Nucleus accumbens (tissue), 56 donors: ENCODE measurements at regions not wholly inside any gene's neighbourhood (a gene's known extent, or its start where the extent isn't known, plus 50 kb on each side); places are given as distances from the start of the nearest gene placed in this dataset.
"Not testable (repeated sequence)": the region's sequence is repeated elsewhere in the genome, so short reads cannot be mapped to it uniquely, and the experiment has no call there.

Experiments
- DNase-seq, 56 donors: peaks; one replicate each; lab custom pipeline; 2025; lab: John Stamatoyannopoulos, UW

- no peak for DNase-seq
These were observed 308.9 kb upstream of the LRFN5 start for GRCh38 chr14:41297576-41298327.

- no peak for DNase-seq
These were observed 310.9 kb upstream of the LRFN5 start for GRCh38 chr14:41295734-41296133.

DNA sequence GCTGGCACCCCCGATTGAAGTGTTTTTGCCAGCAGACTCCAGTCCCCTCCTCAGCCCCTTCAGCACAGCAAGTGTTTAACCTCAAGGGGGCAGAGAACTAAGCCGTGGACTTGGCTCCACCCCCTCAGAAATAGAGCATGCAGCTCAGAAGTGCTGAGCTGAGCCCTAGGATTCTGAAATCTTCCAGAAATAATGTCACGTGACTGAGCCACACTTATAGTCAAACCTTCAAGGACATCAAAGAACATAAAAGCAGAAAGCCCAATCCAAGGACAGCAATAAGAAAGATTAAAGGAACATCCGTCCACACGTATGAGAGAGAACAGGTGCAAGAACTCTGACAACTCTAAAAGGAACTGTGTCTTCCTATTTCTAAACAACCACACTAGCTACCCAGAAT lies 317.7 kb upstream of the LRFN5 start:
- DNase-seq, result no peak

- DNase-seq, result peak in 1 of 56 donors; percentile 31
These were observed 321.4 kb upstream of the LRFN5 start for GRCh38 chr14:41285186-41285748.

- DNase-seq, result no peak
These were observed 325.9 kb upstream of the LRFN5 start for GRCh38 chr14:41280745-41281144.

DNA sequence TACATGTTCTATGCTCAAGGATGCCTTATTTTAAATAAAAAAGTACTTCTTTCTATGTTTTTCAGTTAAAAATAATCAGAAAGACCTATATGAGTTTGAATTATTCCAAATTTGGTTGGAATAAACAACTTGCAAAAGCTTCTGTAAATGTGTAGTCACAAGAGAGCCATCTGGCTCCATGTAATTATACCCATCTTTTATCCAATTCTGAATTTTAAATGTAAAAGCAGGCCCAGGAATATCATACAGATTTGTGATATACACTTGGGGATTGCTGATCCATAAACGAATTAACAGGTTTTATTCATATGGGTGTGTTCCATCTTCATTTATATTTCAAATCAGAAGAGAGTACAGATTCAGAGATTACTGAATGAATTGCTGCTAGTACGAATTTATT lies 329.2 kb upstream of the LRFN5 start:
- DNase-seq, result no peak

DNA sequence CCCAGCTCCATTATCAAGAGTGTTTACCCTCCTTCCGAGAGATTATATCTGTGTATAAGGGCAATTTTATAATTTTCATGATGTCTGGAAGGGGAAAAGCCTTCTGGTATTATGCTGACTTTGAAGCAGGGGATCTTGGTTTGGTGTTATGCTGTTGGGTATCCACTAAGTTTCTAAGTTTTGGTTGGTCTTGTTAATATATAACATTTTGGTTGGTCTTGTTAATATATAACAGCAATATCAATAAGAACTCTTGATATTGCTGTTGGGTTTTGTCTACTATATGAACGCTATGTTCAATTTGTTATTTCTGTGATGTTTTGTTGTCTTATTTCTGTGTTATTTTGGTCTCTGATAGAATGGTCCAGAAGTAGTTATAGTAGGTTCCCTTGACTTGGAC lies 349.2 kb upstream of the LRFN5 start:
- DNase-seq, result no peak

DNA sequence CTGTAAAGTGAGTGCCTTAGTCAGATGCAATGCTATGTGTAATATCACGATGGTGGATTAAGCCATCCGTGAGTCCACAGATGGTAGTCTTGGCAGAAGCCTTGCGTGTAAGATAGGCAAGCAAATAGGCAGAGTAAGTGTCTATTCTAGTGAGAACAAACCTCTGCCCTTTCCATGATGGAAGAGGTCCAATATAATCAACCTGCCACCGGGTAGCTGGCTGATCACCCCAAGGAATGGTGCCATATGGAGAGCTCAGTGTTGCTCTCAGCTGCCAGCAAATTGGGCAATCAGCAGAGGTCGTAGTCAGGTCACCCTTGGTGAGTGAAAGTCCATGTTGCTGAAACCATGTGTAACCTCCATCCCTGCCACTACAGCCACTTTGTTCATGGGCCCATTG lies 371.2 kb upstream of the LRFN5 start:
- DNase-seq, result no peak

- no peak for DNase-seq
These were observed 376.0 kb upstream of the LRFN5 start for GRCh38 chr14:41230683-41231082.

DNA sequence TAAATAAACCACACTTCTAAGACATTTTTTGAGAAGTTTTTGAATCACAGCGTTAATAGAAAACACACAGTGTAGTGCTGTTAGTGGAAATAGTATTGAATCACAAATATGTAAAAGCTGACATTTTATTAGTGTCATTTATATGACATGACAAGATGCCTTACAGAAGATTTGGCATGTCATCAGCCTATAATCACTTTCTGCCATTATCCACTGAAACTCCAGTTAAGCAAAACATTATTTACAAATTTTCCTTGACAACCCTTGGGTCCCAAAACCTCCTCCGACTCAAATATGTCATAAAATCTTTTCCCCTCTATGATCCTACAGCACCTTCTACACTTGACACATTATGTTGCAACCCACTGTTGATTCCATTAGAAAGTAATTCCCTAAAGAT lies 376.9 kb upstream of the LRFN5 start:
- DNase-seq, result no peak

DNA sequence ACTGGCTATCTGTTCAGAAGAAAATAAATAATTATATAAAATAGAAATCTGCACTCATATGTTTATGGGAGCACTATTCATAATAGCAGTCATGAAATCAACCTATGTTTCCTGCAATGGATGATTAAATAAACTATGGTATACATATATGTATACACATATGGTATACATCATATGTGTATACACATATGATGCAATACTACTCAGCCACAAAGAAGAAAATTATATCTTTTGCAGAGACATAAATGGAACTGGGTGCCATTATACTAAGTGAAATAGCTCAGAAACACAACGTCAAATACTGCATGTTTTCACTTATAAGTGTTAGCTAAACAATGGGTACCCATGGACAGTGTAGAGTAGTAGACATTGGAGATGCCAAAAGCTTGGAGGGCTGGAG lies 381.2 kb upstream of the LRFN5 start:
- no peak for DNase-seq

DNA sequence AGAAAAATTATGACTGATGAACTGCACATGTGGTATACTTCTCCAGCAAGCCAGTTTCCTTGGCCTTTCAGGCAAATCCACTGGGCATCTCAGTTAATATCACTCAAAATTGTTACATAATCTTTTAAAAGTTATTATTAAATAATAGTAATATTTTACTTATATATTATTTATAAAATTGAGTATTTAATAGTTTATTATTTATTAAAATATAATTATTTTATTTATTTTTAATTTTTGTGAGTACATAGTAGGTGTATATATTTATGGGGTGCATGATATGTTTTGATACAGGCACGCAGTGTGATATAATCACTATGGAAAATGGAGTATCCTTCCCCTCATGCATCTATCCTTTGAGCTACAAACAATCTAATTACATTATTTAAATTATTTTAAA lies 384.1 kb upstream of the LRFN5 start:
- no peak for DNase-seq

DNA sequence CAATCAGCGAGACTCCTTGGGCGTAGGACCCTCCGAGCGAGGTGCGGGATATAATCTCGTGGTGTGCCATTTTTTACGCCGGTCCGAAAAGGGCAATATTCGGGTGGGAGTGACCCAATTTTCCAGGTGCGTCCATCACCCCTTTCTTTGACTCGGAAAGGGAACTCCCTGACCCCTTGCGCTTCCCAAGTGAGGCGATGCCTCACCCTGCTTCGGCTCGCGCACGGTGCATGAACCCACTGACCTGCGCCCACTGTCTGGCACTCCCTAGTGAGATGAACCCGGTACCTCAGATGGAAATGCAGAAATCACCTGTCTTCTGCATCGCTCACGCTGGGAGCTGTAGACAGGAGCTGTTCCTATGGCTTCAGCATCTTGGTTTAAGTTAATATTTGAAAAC lies 391.7 kb upstream of the LRFN5 start:
- not testable (repeated sequence) for DNase-seq

DNA sequence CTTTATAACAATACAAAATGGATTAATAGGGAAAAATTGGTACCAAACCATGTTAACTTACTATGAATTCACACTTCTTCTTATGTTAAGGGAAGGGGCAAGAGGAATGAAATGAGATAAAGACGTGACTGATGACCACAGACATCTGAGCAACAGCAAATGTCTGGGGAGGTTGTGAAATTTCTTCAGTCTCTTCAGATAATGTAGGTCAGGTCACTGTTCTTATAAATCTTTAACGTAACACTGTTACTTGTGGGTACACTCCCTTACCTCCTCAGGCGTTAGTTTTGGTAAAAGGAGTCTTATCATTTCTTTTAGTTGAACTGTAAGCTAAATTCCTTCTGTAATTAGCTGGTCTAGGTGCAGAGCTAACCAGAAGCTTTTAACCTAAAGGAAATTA lies 405.0 kb upstream of the LRFN5 start:
- DNase-seq, result no peak

- no peak for DNase-seq
These were observed 418.8 kb upstream of the LRFN5 start for GRCh38 chr14:41187868-41188267.

GRCh38 chr14:41171045-41171444 lies 435.6 kb upstream of the LRFN5 start:
- no peak for DNase-seq

DNA sequence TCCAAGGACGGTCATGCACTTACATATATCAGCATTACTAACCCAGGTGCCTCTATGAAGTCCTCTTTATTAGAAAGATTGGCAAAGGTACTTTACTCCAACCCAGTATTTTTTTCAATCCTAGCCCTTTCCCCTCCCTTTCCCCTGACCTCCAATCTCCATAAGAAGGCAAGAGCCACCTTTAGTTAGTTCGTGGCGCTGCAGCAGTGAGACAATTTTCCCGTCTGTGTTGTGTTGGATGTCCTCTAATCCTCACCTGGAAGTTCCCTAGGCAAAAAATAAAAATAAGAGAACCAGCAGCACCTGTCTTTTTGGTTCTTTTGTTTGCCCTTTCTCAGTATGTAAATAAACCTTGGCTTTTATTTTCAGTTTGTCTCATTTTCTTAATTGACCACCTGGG lies 439.6 kb upstream of the LRFN5 start:
- DNase-seq, result no peak

GRCh38 chr14:41154143-41154807 lies 452.4 kb upstream of the LRFN5 start:
- no peak for DNase-seq

DNA sequence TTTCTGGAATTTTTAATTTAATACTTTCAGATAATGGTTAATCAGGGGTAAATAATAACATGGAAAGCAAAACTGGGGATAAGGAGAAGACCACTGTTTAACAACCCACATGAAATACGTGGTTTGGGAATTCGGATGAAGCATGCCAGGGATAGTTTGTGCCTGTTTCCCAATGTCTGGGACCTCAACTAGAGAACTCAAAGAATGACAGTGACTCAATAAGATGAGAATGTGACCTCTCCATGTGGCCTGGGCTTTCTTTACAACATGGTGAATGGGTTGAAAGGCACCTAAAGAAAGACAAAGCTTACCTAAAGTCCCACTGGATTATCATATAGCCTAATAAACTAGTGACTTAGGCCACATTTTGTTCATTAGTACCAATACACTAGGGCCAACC lies 460.3 kb upstream of the LRFN5 start:
- DNase-seq, result no peak

DNA sequence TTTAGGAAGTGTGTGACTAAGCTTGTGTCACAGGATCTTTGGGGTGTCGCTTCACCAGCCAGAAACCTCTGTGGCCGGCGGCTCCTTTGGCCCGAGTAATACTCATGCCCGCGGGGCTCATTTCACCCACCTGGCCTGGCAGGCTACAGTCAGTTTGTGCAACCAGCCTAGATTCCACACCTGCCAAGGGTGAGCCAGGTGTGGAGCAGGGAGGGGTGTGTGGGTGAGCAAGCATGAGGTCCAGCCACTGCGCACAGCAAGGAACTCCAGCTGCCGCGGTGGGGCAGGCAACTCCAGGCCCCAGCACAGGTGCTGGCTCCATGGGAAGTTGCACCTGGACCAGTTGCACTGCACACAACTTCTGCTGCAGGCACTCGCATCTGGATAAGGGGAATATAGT lies 462.3 kb upstream of the LRFN5 start:
- DNase-seq, result no peak

DNA sequence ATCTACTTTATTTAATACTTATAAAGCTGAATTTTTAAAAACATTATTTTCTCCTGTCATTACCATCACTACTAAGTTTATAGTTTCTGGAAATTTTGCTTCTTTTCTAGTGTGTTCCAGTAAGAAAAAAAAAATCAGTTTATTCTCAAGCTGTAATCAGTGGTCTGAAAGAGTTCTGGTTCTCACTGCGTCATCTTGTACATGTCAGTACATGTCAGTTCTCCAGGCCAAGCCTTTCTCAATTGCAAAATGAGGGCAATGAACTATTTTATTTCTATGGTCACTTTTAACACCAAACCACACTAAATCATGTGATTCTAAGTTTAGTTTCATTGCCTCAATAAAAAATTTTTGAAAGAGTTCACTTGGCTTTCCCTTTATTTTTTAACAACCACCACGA lies 468.9 kb upstream of the LRFN5 start:
- no peak for DNase-seq

GRCh38 chr14:41130274-41130673 lies 476.4 kb upstream of the LRFN5 start:
- DNase-seq, result no peak
